Mammary epithelial cell (primary cell): ENCODE measurements at regions not wholly inside any gene's neighbourhood (a gene's known extent, or its start where the extent isn't known, plus 50 kb on each side); places are given as distances from the start of the nearest gene placed in this dataset.

Source experiments
- EZH2 ChIP-seq: IDR thresholded peaks from 2 replicates; pipeline ENCODE4 v1.6.1; 2012; ENCODE audit warnings: low read length, inconsistent platforms, borderline replicate concordance
- TF ChIP-seq, protein P1 (sequence below), 2 donors: IDR thresholded peaks in 1 of 2; conservative IDR thresholded peaks in 1 of 2; 2 replicates each; pipeline ENCODE4 v1.5.1; 2011 to 2012; ENCODE audit warnings: inconsistent platforms in 2 of 2, low read length in 2 of 2, mild to moderate bottlenecking in 2 of 2, control low read depth in 1 of 2, low read depth in 1 of 2; ENCODE audit not compliant: insufficient read depth in 1 of 2; ENCODE audit errors: extremely low read depth in 1 of 2

DNA sequence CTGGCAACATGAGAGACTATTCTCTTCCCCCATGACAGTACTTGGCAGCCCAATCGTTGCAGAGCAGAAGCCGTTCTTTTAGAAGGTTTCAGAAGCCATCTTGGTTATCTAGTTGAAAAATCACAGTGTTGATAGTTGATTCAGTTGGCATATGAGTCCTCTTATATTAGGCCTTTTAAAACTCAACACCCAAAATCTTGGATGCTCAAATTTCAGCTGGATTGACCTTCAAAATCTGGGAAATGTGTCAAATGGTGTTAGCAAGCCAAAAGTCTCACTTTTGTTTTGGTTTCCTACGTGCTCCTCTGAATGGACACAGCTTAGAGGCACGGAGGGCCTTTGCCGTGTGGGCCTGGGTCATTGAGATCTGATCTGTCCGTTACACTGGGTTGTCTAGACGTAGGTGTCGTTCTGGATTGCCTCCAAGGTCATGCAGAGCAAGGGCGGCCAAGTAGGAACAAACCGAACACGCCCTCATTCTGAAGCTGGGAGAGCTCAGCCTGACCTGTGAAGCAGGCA is 59.3 kb upstream of the BMPER start:
- TF ChIP-seq, protein P1, sequence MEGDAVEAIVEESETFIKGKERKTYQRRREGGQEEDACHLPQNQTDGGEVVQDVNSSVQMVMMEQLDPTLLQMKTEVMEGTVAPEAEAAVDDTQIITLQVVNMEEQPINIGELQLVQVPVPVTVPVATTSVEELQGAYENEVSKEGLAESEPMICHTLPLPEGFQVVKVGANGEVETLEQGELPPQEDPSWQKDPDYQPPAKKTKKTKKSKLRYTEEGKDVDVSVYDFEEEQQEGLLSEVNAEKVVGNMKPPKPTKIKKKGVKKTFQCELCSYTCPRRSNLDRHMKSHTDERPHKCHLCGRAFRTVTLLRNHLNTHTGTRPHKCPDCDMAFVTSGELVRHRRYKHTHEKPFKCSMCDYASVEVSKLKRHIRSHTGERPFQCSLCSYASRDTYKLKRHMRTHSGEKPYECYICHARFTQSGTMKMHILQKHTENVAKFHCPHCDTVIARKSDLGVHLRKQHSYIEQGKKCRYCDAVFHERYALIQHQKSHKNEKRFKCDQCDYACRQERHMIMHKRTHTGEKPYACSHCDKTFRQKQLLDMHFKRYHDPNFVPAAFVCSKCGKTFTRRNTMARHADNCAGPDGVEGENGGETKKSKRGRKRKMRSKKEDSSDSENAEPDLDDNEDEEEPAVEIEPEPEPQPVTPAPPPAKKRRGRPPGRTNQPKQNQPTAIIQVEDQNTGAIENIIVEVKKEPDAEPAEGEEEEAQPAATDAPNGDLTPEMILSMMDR (conservative IDR thresholded peaks at IDR 0.05 in 1 of 2, IDR thresholded peaks at IDR 0.05 in 1 of 2; ENCODE audit: extremely low read depth in 1 of 2, insufficient read depth in 1 of 2, low read depth in 1 of 2, low read length in 2 of 2) = no peak
- TF ChIP-seq EZH2 = no peak
